ENCODE measurements at regions not wholly inside any gene's neighbourhood (a gene's known extent, or its start where the extent isn't known, plus 50 kb on each side); places are given as distances from the start of the nearest gene placed in this dataset.

DNA sequence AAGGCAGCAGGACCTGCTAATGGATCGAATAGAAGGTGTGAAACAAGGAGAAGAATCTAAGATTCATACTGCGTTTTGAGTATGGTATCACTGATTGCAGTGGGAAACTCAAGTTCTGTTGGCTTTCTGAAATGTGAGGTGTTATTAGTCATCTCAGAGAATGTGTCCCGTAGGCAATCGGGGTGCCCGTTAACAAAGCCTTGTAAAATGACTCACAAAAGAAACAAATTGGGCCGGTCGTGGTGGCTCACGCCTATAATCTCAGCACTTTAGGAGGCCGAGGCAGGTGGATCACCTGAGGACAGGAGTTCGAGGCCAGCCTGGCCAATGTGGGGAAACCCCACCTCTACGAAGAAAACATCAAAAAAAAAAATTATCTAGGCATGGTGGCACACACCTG is 118.2 kb upstream of the C7orf33 start:
- Histone ChIP-seq H3K36me3 (ENCODE audit: control insufficient read depth, insufficient read depth, low read length) (no peaks in the 10 kb centered on the region), H3K27ac (ENCODE audit: low read depth, low read length) (no peak overlapping the region), H3K27me3 (ENCODE audit: control insufficient read depth, insufficient read depth, low read length) (no peaks in the 10 kb centered on the region), H3K4me1 (ENCODE audit: control insufficient read depth, insufficient read depth, low read length) (no peaks in the 10 kb centered on the region), H3K9ac (ENCODE audit: low read length) (no peak overlapping the region), H3K4me3 (ENCODE audit: low read length) (no peak overlapping the region)

GRCh38 chr7:148473703-148474480 is 116.7 kb upstream of the C7orf33 start:
- Histone ChIP-seq H3K36me3 (ENCODE audit: control insufficient read depth, insufficient read depth, low read length) (no peaks in the 10 kb centered on the region), H3K27me3 (ENCODE audit: control insufficient read depth, insufficient read depth, low read length) (no peaks in the 10 kb centered on the region), H3K4me3 (ENCODE audit: low read length) (no peak overlapping the region), H3K4me1 (ENCODE audit: control insufficient read depth, insufficient read depth, low read length) (no peaks in the 10 kb centered on the region), H3K27ac (ENCODE audit: low read depth, low read length) (no peak overlapping the region), H3K9ac (ENCODE audit: low read length) (no peak overlapping the region)

DNA sequence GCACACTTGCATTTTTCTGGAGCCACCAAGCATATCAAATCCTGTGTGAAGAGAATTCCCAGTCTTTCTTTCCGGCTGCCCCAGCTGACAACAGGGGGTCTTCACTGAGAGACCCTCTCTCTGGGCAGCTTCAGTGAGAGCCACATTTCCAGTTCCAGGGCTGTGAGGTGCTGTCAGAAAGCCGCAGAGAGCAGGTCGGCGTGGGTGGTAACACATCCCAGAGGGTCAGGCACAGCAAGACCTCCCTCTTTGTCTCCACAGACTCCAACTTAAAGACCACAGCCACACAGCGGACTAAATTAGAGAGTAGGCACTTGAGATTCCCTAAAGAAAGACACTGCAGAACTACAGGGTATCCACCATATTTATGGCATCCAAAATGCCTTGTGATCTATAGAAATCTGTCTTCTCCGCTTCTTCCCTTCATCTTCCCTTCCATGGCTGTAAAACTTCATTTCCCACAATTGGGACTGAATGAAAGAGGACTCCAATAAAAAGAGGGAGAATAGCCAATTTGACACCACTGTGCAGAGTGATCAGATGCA is 116.0 kb upstream of the C7orf33 start:
- H3K4me1 ChIP-seq (ENCODE audit: control insufficient read depth, insufficient read depth, low read length) = no peaks in the 10 kb centered on the region
- no peak overlapping the region for H3K27ac ChIP-seq (ENCODE audit: low read depth, low read length)
- no peak overlapping the region for H3K4me3 ChIP-seq (ENCODE audit: low read length)
- H3K27me3 ChIP-seq (ENCODE audit: control insufficient read depth, insufficient read depth, low read length) = no peaks in the 10 kb centered on the region
- no peak overlapping the region for H3K9ac ChIP-seq (ENCODE audit: low read length)
- H3K36me3 ChIP-seq (ENCODE audit: control insufficient read depth, insufficient read depth, low read length) = no peaks in the 10 kb centered on the region

DNA sequence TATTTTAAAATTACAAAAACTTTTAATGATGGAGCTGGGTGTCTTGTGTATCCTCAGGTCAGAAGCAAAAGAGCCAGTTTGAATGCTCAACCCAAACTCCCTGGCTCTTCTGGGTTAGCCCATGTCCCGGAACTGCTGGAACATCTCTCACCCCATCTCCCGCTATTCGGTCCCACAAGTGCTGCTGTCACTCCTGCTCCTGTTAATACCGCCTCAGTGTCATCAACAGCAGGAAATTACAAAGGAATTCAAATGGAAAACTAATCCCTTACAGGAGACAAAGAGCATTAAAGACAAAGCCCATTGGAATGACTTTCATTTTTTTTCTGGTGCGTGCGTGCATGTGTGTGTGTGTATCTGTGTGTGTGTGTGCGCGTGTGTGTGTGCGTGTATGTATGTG is 112.0 kb upstream of the C7orf33 start:
- H3K36me3 ChIP-seq (ENCODE audit: control insufficient read depth, insufficient read depth, low read length) = no peaks in the 10 kb centered on the region
- no peak overlapping the region for H3K9ac ChIP-seq (ENCODE audit: low read length)
- no peak overlapping the region for H3K27ac ChIP-seq (ENCODE audit: low read depth, low read length)
- no peaks in the 10 kb centered on the region for H3K27me3 ChIP-seq (ENCODE audit: control insufficient read depth, insufficient read depth, low read length)
- H3K4me3 ChIP-seq (ENCODE audit: low read length) = no peak overlapping the region
- no peaks in the 10 kb centered on the region for H3K4me1 ChIP-seq (ENCODE audit: control insufficient read depth, insufficient read depth, low read length)

DNA sequence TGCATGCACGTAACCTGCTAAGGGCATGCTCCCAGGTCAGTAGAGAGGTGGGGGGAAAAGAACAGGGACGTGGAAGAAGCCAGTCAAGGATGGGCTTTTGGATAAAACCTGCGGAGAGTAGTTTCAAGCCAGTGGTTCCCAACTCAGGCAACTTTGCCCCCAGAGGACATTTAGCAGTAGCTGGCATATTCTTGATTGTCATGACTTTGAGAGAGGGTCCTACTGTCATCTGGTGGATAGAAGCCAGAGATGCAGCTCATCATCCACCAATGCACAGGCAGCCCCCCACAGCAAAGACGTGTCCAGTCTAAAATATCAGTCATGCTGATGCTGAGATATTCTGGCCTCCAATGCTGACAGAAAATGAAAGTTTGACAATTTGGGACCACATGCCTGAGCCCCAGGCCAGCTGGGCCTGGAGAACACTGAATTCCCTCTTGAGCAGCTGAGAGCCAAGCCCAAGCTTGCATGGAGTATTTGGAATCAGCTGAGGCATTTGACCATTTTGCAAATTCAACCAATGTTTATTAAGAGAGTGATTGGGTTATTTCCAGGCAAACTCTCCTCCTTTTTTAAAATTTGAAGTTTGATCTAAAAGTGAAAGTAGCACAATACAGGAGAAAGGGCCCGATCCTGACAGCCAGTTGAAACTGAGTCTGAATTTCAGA is 110.0 kb upstream of the C7orf33 start:
- Histone ChIP-seq H3K9ac (ENCODE audit: low read length) (no peak overlapping the region), H3K27ac (ENCODE audit: low read depth, low read length) (no peak overlapping the region), H3K4me1 (ENCODE audit: control insufficient read depth, insufficient read depth, low read length) (no peaks in the 10 kb centered on the region), H3K27me3 (ENCODE audit: control insufficient read depth, insufficient read depth, low read length) (no peaks in the 10 kb centered on the region), H3K4me3 (ENCODE audit: low read length) (no peak overlapping the region), H3K36me3 (ENCODE audit: control insufficient read depth, insufficient read depth, low read length) (no peaks in the 10 kb centered on the region)

GRCh38 chr7:148481147-148481526 is 109.4 kb upstream of the C7orf33 start:
- Histone ChIP-seq H3K9ac (ENCODE audit: low read length) (no peak overlapping the region), H3K4me3 (ENCODE audit: low read length) (no peak overlapping the region), H3K36me3 (ENCODE audit: control insufficient read depth, insufficient read depth, low read length) (no peaks in the 10 kb centered on the region), H3K27ac (ENCODE audit: low read depth, low read length) (no peak overlapping the region), H3K4me1 (ENCODE audit: control insufficient read depth, insufficient read depth, low read length) (peaks cover 2% of the 10 kb centered on the region), H3K27me3 (ENCODE audit: control insufficient read depth, insufficient read depth, low read length) (no peaks in the 10 kb centered on the region)

DNA sequence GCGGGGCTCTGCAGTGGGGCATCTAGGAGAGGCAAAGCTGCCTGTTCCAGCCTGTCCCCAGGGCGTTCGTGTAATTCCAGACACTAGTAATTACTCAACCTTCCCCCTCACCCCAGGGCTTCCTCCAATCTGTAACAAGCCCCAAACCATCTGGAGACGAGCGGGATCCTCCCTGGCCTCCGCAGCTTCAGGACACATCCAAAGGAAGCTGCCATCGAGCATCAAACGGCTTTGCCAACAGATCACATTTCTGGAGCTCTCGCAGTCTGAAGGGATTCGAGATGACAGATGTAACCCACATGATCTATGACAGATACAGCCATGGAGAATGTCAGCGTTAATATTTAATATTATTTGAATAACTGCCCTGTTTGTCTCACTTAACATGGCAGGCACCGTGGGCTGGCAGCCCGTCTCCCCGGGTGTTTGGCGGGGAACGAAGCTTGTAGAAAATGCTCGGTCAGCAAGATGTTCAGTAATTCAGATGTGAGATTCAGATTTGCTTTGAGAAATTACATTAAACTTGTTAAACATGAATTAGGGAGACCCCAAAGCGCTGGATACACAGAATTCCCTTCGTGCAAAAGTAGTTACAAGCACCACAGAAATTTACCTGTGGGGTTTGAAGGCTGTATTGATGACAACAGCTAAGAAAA is 108.5 kb upstream of the C7orf33 start:
- no peak overlapping the region for H3K4me3 ChIP-seq (ENCODE audit: low read length)
- peaks cover 2% of the 10 kb centered on the region for H3K4me1 ChIP-seq (ENCODE audit: control insufficient read depth, insufficient read depth, low read length)
- H3K27me3 ChIP-seq (ENCODE audit: control insufficient read depth, insufficient read depth, low read length) = no peaks in the 10 kb centered on the region
- no peak overlapping the region for H3K27ac ChIP-seq (ENCODE audit: low read depth, low read length)
- H3K36me3 ChIP-seq (ENCODE audit: control insufficient read depth, insufficient read depth, low read length) = no peaks in the 10 kb centered on the region
- no peak overlapping the region for H3K9ac ChIP-seq (ENCODE audit: low read length)

GRCh38 chr7:148483515-148484308 is 106.9 kb upstream of the C7orf33 start:
- Histone ChIP-seq H3K4me1 (ENCODE audit: control insufficient read depth, insufficient read depth, low read length) (peaks cover 2% of the 10 kb centered on the region), H3K27me3 (ENCODE audit: control insufficient read depth, insufficient read depth, low read length) (no peaks in the 10 kb centered on the region), H3K36me3 (ENCODE audit: control insufficient read depth, insufficient read depth, low read length) (no peaks in the 10 kb centered on the region), H3K27ac (ENCODE audit: low read depth, low read length) (no peak overlapping the region), H3K4me3 (ENCODE audit: low read length) (no peak overlapping the region), H3K9ac (ENCODE audit: low read length) (no peak overlapping the region)

DNA sequence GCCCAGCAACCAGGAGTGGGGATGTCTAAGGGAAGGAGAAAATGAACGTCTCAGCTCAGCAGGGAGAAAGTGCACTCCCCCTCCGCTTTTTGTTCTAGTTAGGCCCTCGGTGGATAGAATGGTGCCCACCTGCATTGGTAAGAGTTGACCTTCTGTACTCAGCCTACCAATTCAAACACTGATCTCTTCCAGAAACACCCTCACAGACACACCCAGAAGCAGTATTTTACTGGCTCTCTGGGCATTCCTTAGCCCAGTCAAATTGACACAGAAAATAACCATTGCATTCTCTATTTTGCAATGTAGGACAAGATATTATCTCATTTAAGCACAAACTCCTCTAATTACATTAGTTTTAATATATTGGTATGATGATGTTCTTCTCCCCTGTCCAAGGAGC is 106.1 kb upstream of the C7orf33 start:
- no peak overlapping the region for H3K4me3 ChIP-seq (ENCODE audit: low read length)
- no peak overlapping the region for H3K9ac ChIP-seq (ENCODE audit: low read length)
- H3K27ac ChIP-seq (ENCODE audit: low read depth, low read length) = no peak overlapping the region
- peaks cover 2% of the 10 kb centered on the region for H3K4me1 ChIP-seq (ENCODE audit: control insufficient read depth, insufficient read depth, low read length)
- H3K27me3 ChIP-seq (ENCODE audit: control insufficient read depth, insufficient read depth, low read length) = no peaks in the 10 kb centered on the region
- H3K36me3 ChIP-seq (ENCODE audit: control insufficient read depth, insufficient read depth, low read length) = no peaks in the 10 kb centered on the region

DNA sequence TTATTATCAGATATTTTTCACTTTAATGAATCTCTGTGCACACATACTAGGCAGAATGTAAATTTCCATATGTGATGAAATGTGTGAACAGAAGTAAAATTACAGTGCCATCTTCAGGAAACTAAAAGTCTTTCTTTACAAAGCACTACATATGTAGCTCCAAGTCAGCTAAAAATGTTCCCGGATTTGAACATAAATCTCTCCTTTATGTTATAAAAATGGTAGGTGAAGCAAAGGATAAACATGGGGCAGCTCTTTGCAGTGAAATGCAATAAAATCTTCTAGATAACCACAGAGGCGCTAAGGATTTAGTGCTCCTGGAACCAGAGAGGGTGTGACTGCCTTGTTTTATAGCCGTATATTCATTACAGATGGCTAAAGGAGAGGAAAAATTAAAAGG is 104.9 kb upstream of the C7orf33 start:
- no peak overlapping the region for H3K4me3 ChIP-seq (ENCODE audit: low read length)
- H3K27ac ChIP-seq (ENCODE audit: low read depth, low read length) = no peak overlapping the region
- no peaks in the 10 kb centered on the region for H3K27me3 ChIP-seq (ENCODE audit: control insufficient read depth, insufficient read depth, low read length)
- no peak overlapping the region for H3K9ac ChIP-seq (ENCODE audit: low read length)
- H3K36me3 ChIP-seq (ENCODE audit: control insufficient read depth, insufficient read depth, low read length) = no peaks in the 10 kb centered on the region
- peaks cover 2% of the 10 kb centered on the region for H3K4me1 ChIP-seq (ENCODE audit: control insufficient read depth, insufficient read depth, low read length)

DNA sequence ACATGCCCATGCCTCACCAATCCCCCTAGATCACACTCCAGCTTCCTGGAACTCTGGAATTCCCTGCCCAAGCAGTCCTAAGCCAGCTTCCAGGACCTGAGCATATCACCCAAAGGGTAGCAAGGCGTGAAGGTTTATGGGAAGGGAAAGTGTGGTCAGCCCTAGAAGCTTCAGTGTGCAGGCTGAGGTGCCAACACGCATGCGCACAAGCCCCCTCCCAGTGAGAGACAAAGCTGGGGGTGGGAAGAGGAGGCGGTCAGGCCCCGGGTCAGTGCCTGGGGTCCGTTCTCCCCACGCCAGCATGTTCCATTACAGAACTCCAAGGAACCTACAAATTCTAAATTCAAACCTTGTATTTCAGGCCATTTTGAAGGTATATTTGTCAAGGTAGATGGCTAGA is 103.6 kb upstream of the C7orf33 start:
- H3K36me3 ChIP-seq (ENCODE audit: control insufficient read depth, insufficient read depth, low read length) = no peaks in the 10 kb centered on the region
- no peaks in the 10 kb centered on the region for H3K27me3 ChIP-seq (ENCODE audit: control insufficient read depth, insufficient read depth, low read length)
- no peak overlapping the region for H3K9ac ChIP-seq (ENCODE audit: low read length)
- H3K4me1 ChIP-seq (ENCODE audit: control insufficient read depth, insufficient read depth, low read length) = peaks cover 2% of the 10 kb centered on the region
- H3K27ac ChIP-seq (ENCODE audit: low read depth, low read length) = no peak overlapping the region
- no peak overlapping the region for H3K4me3 ChIP-seq (ENCODE audit: low read length)

GRCh38 chr7:148487912-148488311 is 102.7 kb upstream of the C7orf33 start:
- Histone ChIP-seq H3K9ac (ENCODE audit: low read length) (no peak overlapping the region), H3K4me1 (ENCODE audit: control insufficient read depth, insufficient read depth, low read length) (peaks cover 2% of the 10 kb centered on the region)

More at GRCh38 chr7:148487912-148488311, 102.7 kb upstream of the C7orf33 start:
- H3K27me3 ChIP-seq (ENCODE audit: control insufficient read depth, insufficient read depth, low read length) = no peaks in the 10 kb centered on the region
- no peak overlapping the region for H3K4me3 ChIP-seq (ENCODE audit: low read length)
- H3K36me3 ChIP-seq (ENCODE audit: control insufficient read depth, insufficient read depth, low read length) = no peaks in the 10 kb centered on the region
- no peak overlapping the region for H3K27ac ChIP-seq (ENCODE audit: low read depth, low read length)
